KOPT-K1 (cell line): ENCODE measurements at regions not wholly inside any gene's neighbourhood (a gene's known extent, or its start where the extent isn't known, plus 50 kb on each side); places are given as distances from the start of the nearest gene placed in this dataset.
A peak's percentile ranks its signal among the peaks of the same experiment; 100 is the strongest.

Experiments
- H3K27ac ChIP-seq: fragments of 200-600 bp; sonication (generic); 2 replicates; pipeline ENCODE4 v1.5.1; 2016; ENCODE audit warnings: antibody characterized with exemption, mild to moderate bottlenecking, low read depth, low read length; ENCODE audit not compliant: poor library complexity, severe bottlenecking
- H3K36me3 ChIP-seq: fragments of 200-600 bp; sonication (generic); 2 replicates; pipeline ENCODE4 v1.5.1; 2017; ENCODE audit warnings: antibody characterized with exemption, mild to moderate bottlenecking, low read length, moderate library complexity; ENCODE audit not compliant: insufficient read depth
- H3K9me3 ChIP-seq: fragments of 200-600 bp; sonication (generic); 2 replicates; pipeline ENCODE4 v1.5.1; 2017; ENCODE audit warnings: antibody characterized with exemption, low read length, mild to moderate bottlenecking; ENCODE audit not compliant: insufficient read depth, poor library complexity, severe bottlenecking

GRCh38 chr12:31876568-31877424 is 82.4 kb upstream of the RESF1 start:
- Histone ChIP-seq H3K36me3 (no peaks in the 10 kb centered on the region), H3K27ac (no peak overlapping the region), H3K9me3 (peaks cover 50% of the 10 kb centered on the region)

DNA sequence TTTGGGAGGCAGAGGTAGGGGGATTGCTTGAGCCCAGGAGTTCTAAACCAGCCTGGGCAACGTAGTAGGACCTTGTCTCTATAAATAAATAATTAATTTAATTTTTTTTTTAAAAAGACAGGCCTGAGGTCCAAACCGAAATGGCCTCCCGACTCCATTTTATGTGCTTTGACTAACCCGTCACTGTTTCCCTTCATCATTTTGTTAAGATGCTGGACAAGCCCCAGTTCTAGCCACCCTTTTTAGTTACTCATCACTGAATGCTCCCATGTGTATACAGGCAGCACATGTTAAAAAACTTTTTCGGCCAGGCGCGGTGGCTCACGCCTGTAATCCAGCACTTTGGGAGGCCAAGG is 83.6 kb upstream of the RESF1 start:
- H3K27ac ChIP-seq: no peak overlapping the region
- peaks cover 52% of the 10 kb centered on the region for H3K9me3 ChIP-seq
- no peaks in the 10 kb centered on the region for H3K36me3 ChIP-seq

- H3K9me3 ChIP-seq: peaks cover 47% of the 10 kb centered on the region
- H3K27ac ChIP-seq: peak overlapping the region; percentile 15
- H3K36me3 ChIP-seq: no peaks in the 10 kb centered on the region
These were observed 84.1 kb upstream of the RESF1 start for GRCh38 chr12:31874961-31875608.

DNA sequence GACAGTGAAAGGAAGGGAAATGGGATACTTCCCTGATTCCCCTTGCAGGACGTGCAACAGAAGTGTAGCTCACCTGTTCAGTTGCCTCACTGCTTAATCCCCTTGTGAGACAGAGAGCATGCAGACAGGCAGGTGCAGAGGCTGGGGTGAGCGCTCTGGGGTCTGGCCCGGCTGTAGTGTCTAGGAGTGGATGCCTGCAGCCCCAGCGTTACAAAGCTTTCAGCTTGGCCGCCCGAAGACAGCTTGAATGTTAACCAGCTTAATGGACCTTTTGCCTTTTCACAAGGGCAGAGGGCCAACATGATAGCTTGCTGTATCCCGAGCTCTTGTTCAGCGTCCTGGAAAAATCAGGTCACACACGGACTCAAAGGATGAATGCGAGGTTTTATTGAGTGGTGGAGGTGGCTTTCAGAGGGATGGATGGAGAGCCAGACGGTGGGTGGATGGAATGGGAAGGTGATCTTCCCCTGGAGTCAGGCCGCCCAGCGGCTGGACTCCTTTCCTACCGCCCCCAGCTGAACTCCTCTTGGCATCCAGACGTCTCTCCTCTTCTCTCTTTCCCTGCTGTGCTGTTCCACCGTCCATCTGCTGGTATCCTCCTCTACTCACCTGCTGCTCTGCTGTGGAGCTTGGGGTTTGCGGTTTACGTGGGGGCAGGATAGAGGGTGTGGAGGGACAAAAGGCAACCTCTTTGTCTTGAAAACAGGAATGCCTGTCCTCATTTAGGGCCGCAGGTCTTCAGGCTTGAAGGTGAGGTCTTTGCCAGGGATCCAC is 86.2 kb upstream of the RESF1 start:
- Histone ChIP-seq H3K27ac (no peak overlapping the region), H3K9me3 (peaks cover 37% of the 10 kb centered on the region), H3K36me3 (no peaks in the 10 kb centered on the region)

DNA sequence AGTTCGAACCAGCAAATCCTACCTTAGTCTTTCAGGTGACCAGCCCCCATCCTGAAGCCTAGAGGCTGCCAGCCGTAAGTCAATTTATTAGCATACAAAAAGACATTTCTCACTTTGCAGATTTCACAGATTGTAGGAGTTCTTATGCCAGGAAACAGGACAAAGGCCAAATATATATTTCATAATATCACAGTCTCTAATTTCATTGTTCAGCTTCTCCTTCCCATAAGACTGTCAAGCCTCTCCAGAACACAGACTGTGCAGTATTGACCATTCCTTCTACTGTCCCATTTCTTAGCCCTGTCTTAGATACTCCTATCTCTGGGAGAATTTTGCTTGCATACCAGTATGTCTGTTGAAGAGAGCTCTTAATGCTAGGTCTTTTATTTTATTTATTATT is 89.2 kb upstream of the RESF1 start:
- no peaks in the 10 kb centered on the region for H3K36me3 ChIP-seq
- H3K9me3 ChIP-seq: peaks cover 28% of the 10 kb centered on the region
- H3K27ac ChIP-seq: no peak overlapping the region

DNA sequence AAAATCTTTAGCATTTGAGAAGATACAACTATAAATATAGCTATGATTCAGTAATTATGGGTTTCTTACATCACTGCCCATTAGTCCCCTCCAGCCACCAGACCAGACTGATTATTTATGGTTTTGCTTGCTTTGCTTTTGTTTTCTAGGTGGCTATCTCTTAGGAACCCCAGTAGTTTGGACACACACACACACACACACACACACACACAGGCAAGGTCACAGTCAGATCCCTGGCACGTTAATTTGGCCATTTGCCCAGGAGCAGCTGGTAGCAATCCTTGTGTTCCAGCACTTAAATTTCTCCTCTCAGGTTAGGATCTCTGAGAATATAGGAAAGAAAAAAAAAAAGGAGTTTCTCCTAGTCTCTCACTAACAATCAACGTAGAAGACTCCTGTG is 90.2 kb upstream of the RESF1 start:
- peaks cover 24% of the 10 kb centered on the region for H3K9me3 ChIP-seq
- H3K36me3 ChIP-seq: no peaks in the 10 kb centered on the region
- no peak overlapping the region for H3K27ac ChIP-seq

GRCh38 chr12:31867292-31867691 is 91.9 kb upstream of the RESF1 start:
- H3K27ac ChIP-seq: no peak overlapping the region
- H3K9me3 ChIP-seq: peaks cover 18% of the 10 kb centered on the region
- H3K36me3 ChIP-seq: no peaks in the 10 kb centered on the region

DNA sequence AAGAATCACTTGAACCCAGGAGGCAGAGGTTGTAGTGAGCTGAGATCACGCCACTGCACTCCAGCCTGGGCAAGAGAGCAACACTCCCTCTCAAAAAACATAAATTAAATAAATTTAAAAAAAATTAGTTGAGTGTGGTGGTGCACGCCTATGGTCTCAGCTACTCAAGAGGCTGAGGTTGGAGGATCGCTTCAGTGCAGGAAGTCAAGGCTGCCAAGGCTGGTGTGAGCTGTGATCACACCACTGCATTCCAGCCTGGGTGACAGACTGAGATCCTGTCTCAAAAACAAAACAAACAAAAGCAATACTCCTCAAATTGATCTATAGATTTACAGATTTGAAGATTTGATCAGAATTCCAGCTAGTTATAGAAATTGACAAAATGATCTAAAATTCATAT is 92.7 kb upstream of the RESF1 start:
- Histone ChIP-seq H3K36me3 (no peaks in the 10 kb centered on the region), H3K9me3 (peaks cover 12% of the 10 kb centered on the region), H3K27ac (no peak overlapping the region)

GRCh38 chr12:31865023-31865422 is 94.2 kb upstream of the RESF1 start:
- Histone ChIP-seq H3K36me3 (no peaks in the 10 kb centered on the region), H3K27ac (no peak overlapping the region), H3K9me3 (peaks cover 4% of the 10 kb centered on the region)

DNA sequence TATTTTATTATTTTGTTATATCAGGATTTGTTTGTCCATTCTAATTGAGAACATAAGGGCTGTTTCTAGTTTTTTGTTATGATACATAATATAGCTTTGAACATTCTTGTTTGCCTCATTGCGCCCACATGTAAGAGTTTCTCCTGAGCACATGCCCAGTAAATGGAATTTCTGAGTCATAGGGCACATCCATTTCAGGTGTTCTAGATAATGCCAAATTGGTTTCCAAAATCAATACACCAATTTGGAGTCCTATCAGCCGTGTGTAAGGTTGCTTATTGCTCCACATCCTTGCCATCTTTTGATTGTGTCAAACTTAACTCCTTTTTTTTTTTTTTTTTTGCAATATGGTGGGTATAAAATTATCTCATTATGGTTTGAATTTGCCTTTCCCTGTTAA is 97.9 kb upstream of the RESF1 start:
- no peaks in the 10 kb centered on the region for H3K36me3 ChIP-seq
- peaks cover 15% of the 10 kb centered on the region for H3K9me3 ChIP-seq
- no peak overlapping the region for H3K27ac ChIP-seq

DNA sequence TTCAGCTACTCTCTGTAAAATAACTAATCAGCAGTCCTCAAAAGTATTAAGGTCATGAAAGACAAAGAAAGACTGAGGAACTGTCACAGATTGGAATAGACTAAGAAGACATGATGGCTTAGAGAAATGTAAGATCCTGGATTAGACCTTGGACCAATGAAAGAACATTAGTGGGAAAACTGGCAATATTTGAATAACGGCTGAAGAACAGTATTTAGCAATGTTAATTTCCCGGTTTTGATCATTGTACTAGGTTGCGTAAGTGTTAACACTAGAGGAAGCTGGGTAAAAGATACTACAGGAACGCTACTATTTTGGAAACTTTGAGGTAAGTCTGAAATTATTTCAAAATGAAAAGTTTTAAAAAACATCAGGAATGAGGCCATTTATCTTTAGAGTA is 98.8 kb upstream of the RESF1 start:
- H3K9me3 ChIP-seq: peaks cover 19% of the 10 kb centered on the region
- no peaks in the 10 kb centered on the region for H3K36me3 ChIP-seq
- no peak overlapping the region for H3K27ac ChIP-seq

DNA sequence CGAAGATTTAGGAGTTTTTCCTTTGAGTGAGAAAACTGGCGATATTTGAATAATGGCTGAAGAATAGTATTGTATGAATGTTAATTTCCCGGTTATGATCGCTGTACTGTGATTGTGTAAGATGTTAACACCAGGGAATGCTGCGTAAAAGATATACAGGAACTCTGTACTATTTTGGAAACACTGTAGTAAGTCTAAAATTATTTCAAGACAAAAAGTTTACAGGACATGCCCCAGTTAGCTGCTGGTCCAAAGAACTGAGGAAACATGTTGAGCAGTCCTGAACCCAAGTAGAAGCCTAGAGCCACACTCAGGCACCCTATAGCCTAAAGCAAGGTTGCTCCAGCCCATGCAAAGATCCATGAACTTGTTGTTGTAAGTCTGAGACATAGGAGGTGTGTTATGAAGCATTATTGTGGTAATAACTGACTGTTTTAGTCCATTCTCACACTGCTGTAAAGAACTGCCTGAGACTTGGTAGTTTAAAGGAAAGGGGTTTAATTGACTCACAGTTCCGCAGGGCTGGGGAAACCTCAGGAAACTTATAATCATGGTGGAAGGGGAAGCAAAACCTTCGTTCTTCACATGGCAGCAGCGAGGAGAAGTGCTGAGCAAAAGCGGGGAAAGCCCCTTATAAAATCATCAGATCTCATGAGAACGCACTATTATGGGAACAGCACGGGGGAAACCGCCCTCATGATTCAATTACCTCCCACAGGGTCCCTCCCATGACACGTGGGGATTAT is 99.8 kb upstream of the RESF1 start:
- Histone ChIP-seq H3K36me3 (no peaks in the 10 kb centered on the region), H3K27ac (no peak overlapping the region), H3K9me3 (peaks cover 29% of the 10 kb centered on the region)

- no peak overlapping the region for H3K27ac ChIP-seq
- H3K9me3 ChIP-seq: peaks cover 68% of the 10 kb centered on the region
- no peaks in the 10 kb centered on the region for H3K36me3 ChIP-seq
These were observed 103.8 kb upstream of the RESF1 start for GRCh38 chr12:31855427-31855826.

DNA sequence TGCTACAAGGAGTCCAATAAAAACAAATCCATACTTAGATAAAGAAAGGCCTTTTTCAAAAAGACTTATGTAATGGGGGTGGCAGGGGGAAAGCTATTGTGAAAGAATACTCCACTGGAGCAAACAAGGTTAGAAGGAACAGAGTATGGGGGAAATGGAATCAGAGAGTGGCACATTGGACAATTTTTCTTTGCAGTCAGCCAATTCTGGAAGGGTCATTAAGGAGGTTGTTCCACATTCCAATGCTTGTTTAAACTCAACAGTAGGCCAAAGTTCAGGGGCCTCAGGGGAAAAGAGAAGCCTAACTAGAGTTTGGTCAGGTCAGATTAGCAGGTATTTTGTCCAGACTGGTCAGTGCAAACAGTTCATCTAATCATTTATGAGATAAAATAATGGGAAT is 105.2 kb upstream of the RESF1 start:
- Histone ChIP-seq H3K36me3 (no peaks in the 10 kb centered on the region), H3K27ac (no peak overlapping the region), H3K9me3 (peaks cover 72% of the 10 kb centered on the region)

- H3K36me3 ChIP-seq: no peaks in the 10 kb centered on the region
- no peak overlapping the region for H3K27ac ChIP-seq
- H3K9me3 ChIP-seq: peaks cover 75% of the 10 kb centered on the region
These were observed 105.7 kb upstream of the RESF1 start for GRCh38 chr12:31853520-31853919.
